ENCODE measurements at regions not wholly inside any gene's neighbourhood (a gene's known extent, or its start where the extent isn't known, plus 50 kb on each side); places are given as distances from the start of the nearest gene placed in this dataset.

DNA sequence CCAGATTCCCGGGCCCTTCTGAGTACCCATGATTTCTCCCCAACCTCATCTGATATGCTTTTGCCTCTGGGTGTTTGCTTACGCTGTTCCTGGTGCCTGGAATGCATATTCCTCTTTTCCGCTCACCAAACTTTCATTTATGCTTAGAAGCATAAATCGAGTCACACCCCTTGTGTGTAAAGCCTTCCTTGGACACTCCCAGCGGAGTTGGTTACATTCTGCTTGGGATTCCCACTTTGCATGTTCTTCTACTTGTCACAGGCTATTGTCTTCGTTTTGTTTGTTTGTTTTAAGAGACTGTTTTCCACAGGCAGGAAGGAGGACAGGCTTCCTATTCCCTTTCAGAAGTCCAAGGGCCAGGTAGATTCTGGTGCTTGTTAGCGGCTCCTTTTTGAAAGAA lies 76.5 kb downstream of the SEC61B start:
- no peak overlapping the region for H3K56ac ChIP-seq (replicated peaks; ENCODE audit: insufficient read length, low read depth, low read length)
- H3K4me3 ChIP-seq (ENCODE audit: extremely low read depth in 1 of 4, insufficient read depth in 2 of 4, low read depth in 3 of 4, low read length in 4 of 4) = no peak overlapping the region
- H3K4me2 ChIP-seq (ENCODE audit: insufficient read depth in 1 of 2, low read depth in 2 of 2, low read length in 2 of 2) = no peak overlapping the region
- no peak for DNase-seq (ENCODE audit: low read depth in 1 of 2, low spot score in 2 of 2)
- H3K9ac ChIP-seq (replicated peaks in 1 of 4; ENCODE audit: extremely low read depth in 1 of 4, low read depth in 3 of 4, low read length in 3 of 4) = no peak overlapping the region
- no peak overlapping the region for H2BK20ac ChIP-seq (ENCODE audit: low read length)
- H3K27me3 ChIP-seq (replicated peaks in 1 of 4; ENCODE audit: control insufficient read depth in 3 of 4, extremely low read depth in 1 of 4, insufficient read depth in 3 of 4, low read length in 3 of 4) = no peaks in the 10 kb centered on the region
- no peaks in the 10 kb centered on the region for H3K79me1 ChIP-seq (ENCODE audit: low read depth, low read length)
- no peak overlapping the region for H3K18ac ChIP-seq (ENCODE audit: extremely low read depth, low read length)
- H2AFZ ChIP-seq (ENCODE audit: low read length) = no peak overlapping the region
- no peak overlapping the region for H4K5ac ChIP-seq (ENCODE audit: insufficient read length, low read depth, low read length)
- no peak overlapping the region; the same call in 1 of the 2 replicates for H2BK12ac ChIP-seq (ENCODE audit: low read depth, low read length)
- TF ChIP-seq ZNF274 (IDR thresholded peaks at IDR 0.05; ENCODE audit: borderline replicate concordance, extremely low read depth, low read length) (no peak), RFX5 (IDR thresholded peaks at IDR 0.05; ENCODE audit: borderline replicate concordance, low read depth, low read length) (no peak), SRF (IDR thresholded peaks at IDR 0.05; ENCODE audit: low read depth, low read length) (no peak), CTBP2 (IDR thresholded peaks at IDR 0.05; ENCODE audit: borderline replicate concordance, insufficient read depth, insufficient read length, low read length) (no peak), CHD1 (IDR thresholded peaks at IDR 0.05; ENCODE audit: low read depth, low read length) (no peak), YY1 (IDR thresholded peaks at IDR 0.05; ENCODE audit: low read depth, low read length) (no peak), BACH1 (IDR thresholded peaks at IDR 0.05; ENCODE audit: low read length) (no peak), MAFK (IDR thresholded peaks at IDR 0.05; ENCODE audit: low read depth, low read length) (no peak), POLR2AphosphoS5 (IDR thresholded peaks at IDR 0.05; ENCODE audit: low read depth, low read length) (no peak), SIX5 (IDR thresholded peaks at IDR 0.05; ENCODE audit: low read depth, low read length) (no peak), CEBPB (IDR thresholded peaks at IDR 0.05; ENCODE audit: low read depth, low read length) (no peak), CHD2 (IDR thresholded peaks at IDR 0.05; ENCODE audit: low read length) (no peak), SIRT6 (IDR thresholded peaks at IDR 0.05; ENCODE audit: low read length) (no peak), TCF12 (IDR thresholded peaks at IDR 0.05; ENCODE audit: low read depth, low read length) (no peak)
- TF ChIP-seq, protein P1, sequence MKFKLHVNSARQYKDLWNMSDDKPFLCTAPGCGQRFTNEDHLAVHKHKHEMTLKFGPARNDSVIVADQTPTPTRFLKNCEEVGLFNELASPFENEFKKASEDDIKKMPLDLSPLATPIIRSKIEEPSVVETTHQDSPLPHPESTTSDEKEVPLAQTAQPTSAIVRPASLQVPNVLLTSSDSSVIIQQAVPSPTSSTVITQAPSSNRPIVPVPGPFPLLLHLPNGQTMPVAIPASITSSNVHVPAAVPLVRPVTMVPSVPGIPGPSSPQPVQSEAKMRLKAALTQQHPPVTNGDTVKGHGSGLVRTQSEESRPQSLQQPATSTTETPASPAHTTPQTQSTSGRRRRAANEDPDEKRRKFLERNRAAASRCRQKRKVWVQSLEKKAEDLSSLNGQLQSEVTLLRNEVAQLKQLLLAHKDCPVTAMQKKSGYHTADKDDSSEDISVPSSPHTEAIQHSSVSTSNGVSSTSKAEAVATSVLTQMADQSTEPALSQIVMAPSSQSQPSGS (IDR thresholded peaks at IDR 0.05; ENCODE audit: low read length) = no peak
- H2AK5ac ChIP-seq (ENCODE audit: low read depth, low read length) = no peak overlapping the region
- 71% methylated on average over 7 of the region's 7 CpGs; no CpG with 5 or more reads in 1 of the 2 experiments for WGBS, 2 experiments (ENCODE audit: extremely low coverage in 1 of 2, insufficient coverage in 1 of 2, insufficient read length in 1 of 2, insufficient replicate concordance in 2 of 2, low coverage in 1 of 2, low lambda C conversion rate in 2 of 2, missing lambda C conversion rate in 1 of 2)
- no peaks in the 10 kb centered on the region for H4K20me1 ChIP-seq (replicated peaks in 1 of 2; ENCODE audit: control insufficient read depth in 1 of 2, insufficient read depth in 2 of 2, low read length in 2 of 2)
- H4K8ac ChIP-seq (ENCODE audit: extremely low read depth, insufficient read depth, low read length) = no peak overlapping the region
- H3K23me2 ChIP-seq (ENCODE audit: low read depth, low read length) = no peaks in the 10 kb centered on the region; the same call in 1 of the 2 replicates
- peak; percentile 32 for FAIRE-seq
- no peak overlapping the region for H2BK15ac ChIP-seq (ENCODE audit: low read length)
- H3K4ac ChIP-seq (replicated peaks; ENCODE audit: insufficient read length, low read depth, low read length) = no peak overlapping the region
- H3K14ac ChIP-seq (ENCODE audit: insufficient read length) = no peak overlapping the region
- H3K23ac ChIP-seq (ENCODE audit: insufficient read length) = no peak overlapping the region
- CTCF ChIA-PET (ENCODE audit: partially characterized antibody) = interaction anchor here (0.9 to 2.0 kb wide), 5 partner anchors 11 to 216 kb away, joined by 3 to 6 read pairs (median 3); no protein-coding TSS in a partner anchor
- no peaks in the 10 kb centered on the region for H3K9me3 ChIP-seq (ENCODE audit: insufficient read depth in 2 of 2, low read depth in 1 of 2, low read length in 1 of 2)
- POLR2A ChIA-PET (ENCODE audit: partially characterized antibody) = no interaction called here
- no peaks in the 10 kb centered on the region for H3K79me2 ChIP-seq (ENCODE audit: control insufficient read depth in 1 of 2, insufficient read depth in 2 of 2, low read length in 2 of 2)
- H4K91ac ChIP-seq (replicated peaks; ENCODE audit: insufficient read length, low read length) = no peak overlapping the region
- H3K27ac ChIP-seq (ENCODE audit: low read depth, low read length) = no peak overlapping the region
- H3K36me3 ChIP-seq (ENCODE audit: control insufficient read depth in 2 of 4, insufficient read depth in 4 of 4, low read length in 3 of 4) = no peaks in the 10 kb centered on the region
- H3K4me1 ChIP-seq (replicated peaks in 1 of 4; ENCODE audit: control insufficient read depth in 3 of 4, insufficient read depth in 4 of 4, low read length in 3 of 4) = peaks cover 0 to 10% (median 5%) of the 10 kb centered on the region in 4 experiments
- H2BK120ac ChIP-seq (replicated peaks; ENCODE audit: low read depth, low read length) = no peak overlapping the region
- no peak overlapping the region for H2BK5ac ChIP-seq (ENCODE audit: low read depth, low read length)
